Skin of body (tissue), 1 donor: ENCODE measurements at regions not wholly inside any gene's neighbourhood (a gene's known extent, or its start where the extent isn't known, plus 50 kb on each side); places are given as distances from the start of the nearest gene placed in this dataset.
A peak's percentile ranks its signal among the peaks of the same experiment; 100 is the strongest.

ENCODE experiments used
- DNase-seq: peaks from one replicate; lab custom pipeline; 2025; lab: John Stamatoyannopoulos, UW

DNA sequence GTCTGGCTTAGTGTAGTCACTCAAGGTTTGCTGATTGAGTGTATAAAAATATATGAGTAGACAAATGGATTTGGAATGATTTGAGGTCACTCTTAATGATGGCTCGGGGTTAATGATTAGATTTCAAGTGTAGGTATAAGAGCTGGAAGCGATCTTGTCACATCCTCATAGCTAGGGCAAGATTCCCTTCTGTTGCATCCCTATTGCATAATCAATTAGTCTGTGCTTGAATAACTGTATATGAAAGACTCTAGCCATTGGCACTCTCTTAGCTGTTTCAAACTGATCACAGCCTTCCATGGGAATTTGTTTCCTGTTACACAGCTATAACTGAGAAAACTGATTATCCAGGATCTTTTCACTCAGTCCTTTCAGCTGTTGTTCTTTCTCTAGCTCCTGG is 811.6 kb downstream of the TLE4 start:
- no peak for DNase-seq

- no peak for DNase-seq
Observed at GRCh38 chr9:80382211-80382891, 810.6 kb downstream of the TLE4 start.

DNA sequence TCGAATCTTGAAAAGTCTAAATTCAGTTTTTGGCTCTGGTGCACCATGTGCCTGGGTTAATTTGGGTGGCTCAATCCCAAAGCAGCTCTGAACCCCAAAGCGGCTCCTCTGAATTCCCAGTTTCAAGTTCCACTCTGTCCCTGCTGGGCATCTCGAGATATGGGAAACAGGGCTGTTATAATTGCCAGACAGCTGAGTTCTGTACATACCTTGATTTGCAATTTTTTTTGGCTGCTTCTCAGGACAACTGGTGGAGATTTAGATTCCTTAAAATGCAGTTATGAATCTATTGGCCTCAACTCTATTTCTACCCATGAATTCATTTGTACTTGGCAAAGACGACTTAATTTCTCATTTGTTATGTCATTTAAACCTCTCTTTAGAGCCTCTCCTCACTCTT is 808.5 kb downstream of the TLE4 start:
- no peak for DNase-seq

- DNase-seq, result no peak
Observed at GRCh38 chr9:80378669-80379293, 807.0 kb downstream of the TLE4 start.

GRCh38 chr9:80376180-80376579 is 804.4 kb downstream of the TLE4 start:
- DNase-seq, result no peak

GRCh38 chr9:80375477-80375876 is 803.7 kb downstream of the TLE4 start:
- DNase-seq, result no peak

- no peak for DNase-seq
Observed at GRCh38 chr9:80369641-80370040, 797.9 kb downstream of the TLE4 start.

- DNase-seq, result no peak
Observed at GRCh38 chr9:80366626-80367025, 794.9 kb downstream of the TLE4 start.

- DNase-seq, result no peak
Observed at GRCh38 chr9:80359941-80360881, 788.4 kb downstream of the TLE4 start.

- no peak for DNase-seq
Observed at GRCh38 chr9:80359291-80359690, 787.5 kb downstream of the TLE4 start.

- DNase-seq, result no peak
Observed at GRCh38 chr9:80352967-80353366, 781.2 kb downstream of the TLE4 start.

- no peak for DNase-seq
Observed at GRCh38 chr9:80351612-80352011, 779.8 kb downstream of the TLE4 start.

DNA sequence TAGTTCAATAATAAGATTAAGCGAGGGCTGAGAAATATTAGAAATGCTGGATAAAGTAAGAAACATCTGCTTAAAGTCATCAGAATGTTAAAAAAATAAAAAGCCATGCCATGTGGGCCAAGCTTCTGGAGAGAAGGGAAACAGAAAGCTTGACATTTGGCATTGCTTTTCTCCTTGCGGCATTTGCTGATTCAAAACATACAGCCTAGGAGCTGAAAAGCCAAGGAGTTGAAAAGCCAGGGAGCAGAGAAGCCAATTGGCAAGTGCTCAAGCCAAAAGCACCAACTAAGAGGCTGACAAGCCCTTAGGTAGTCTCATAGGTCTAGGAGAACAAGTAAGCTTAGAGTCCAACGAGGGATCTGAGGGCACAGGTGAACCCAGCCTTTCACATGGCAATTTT is 754.3 kb downstream of the TLE4 start:
- no peak for DNase-seq

DNA sequence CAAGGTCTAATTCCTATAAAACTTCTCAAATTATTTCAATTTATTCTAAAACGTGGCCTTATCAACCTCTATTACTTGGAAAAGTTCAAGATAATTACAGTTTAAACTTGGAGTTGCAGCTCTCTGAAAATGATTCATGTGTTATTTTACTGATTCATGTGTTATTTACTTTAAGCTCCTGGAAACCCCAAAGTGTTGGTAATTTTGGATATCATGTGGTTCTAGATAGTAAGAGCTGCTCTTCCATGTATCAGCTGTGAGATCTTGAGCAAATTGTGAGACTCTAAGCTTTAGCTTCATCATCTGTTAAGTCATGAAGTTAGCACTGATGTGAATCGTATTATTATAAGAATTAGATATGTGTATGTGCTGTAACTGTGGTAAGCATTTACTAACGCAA is 749.2 kb downstream of the TLE4 start:
- DNase-seq, result no peak

- DNase-seq, result peak; percentile 5
Observed at GRCh38 chr9:80320480-80320879, 748.7 kb downstream of the TLE4 start.

DNA sequence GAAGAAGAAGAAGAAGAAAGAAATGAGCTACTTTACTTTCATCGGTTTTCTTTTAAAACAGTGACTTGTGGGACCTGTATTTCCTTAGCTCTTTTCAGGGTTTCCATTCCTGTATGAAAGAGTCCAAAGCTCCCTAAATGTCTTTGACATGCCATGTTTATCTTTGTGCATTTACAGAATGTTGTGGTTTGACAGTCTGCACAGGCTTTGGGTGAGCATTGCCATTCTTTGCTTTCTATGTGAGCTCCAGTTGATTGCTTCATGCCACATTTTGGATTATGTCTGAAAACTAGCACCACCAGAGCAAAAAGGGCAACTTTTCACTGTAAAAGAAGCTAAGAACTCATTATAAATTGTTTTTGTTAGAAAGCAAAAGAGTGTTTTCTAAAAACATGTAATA is 733.4 kb downstream of the TLE4 start:
- DNase-seq, result no peak

GRCh38 chr9:80294955-80295354 is 723.2 kb downstream of the TLE4 start:
- DNase-seq, result no peak

DNA sequence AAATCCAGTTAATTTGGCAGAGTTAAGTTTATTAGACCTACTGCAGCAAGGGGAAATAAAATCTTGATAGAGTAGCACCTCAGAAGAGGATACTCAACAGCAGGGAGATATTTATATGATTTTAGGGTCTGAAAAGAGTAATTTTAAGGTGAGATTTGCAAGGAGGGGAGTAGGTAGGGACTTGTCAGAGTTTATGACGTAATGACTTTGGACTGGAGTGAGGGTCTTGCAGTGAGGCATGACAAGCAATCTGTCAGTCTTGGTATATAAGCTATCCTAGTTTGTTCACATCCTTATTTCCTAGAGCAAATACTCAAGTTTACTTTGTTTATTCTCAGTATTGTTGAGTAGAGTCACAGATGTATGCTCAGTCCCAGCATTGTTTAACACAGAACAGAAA is 722.6 kb downstream of the TLE4 start:
- no peak for DNase-seq

- no peak for DNase-seq
Observed at GRCh38 chr9:80292231-80292630, 720.5 kb downstream of the TLE4 start.

- DNase-seq, result no peak
Observed at GRCh38 chr9:80285326-80285725, 713.6 kb downstream of the TLE4 start.

- DNase-seq, result no peak
Observed at GRCh38 chr9:80282766-80283165, 711.0 kb downstream of the TLE4 start.

DNA sequence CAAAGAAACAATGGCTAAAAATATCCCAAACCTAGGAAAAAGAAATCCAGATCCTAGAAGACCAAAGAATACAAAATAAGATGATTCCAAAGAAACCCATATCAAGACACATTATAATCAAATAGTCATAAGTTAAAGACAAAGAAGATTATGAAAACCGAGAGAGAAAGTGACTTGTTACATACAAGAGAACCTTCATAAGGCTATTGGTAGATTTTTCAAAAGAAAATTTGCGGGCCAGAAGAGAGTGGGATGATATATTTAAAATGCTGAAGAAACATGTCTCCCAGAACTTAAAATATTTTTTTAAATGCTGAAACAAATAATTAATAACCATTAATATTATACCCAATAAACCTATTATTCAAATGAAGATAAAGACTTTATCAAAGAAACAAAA is 687.3 kb downstream of the TLE4 start:
- DNase-seq, result no peak
